ENCODE measurements at regions not wholly inside any gene's neighbourhood (a gene's known extent, or its start where the extent isn't known, plus 50 kb on each side); places are given as distances from the start of the nearest gene placed in this dataset.

GRCh38 chr3:29026286-29026685 lies 254.6 kb upstream of the RBMS3 start:
- TF ChIP-seq CTCF (IDR thresholded peaks at IDR 0.05) = no peak
- TF ChIP-seq POLR2A (IDR thresholded peaks at IDR 0.05) = no peak
